ENCODE measurements at regions not wholly inside any gene's neighbourhood (a gene's known extent, or its start where the extent isn't known, plus 50 kb on each side); places are given as distances from the start of the nearest gene placed in this dataset.

GRCh38 chr14:49194067-49194466 lies 392.1 kb downstream of the RPS29 start:
- no peak for TF ChIP-seq CTCF (conservative IDR thresholded peaks at IDR 0.05 in 1 of 2, IDR thresholded peaks at IDR 0.05 in 1 of 2; ENCODE audit: extremely low read depth in 1 of 2, insufficient read depth in 1 of 2, low read depth in 1 of 2, low read length in 2 of 2)
- no peak for TF ChIP-seq EZH2 (IDR thresholded peaks at IDR 0.05; ENCODE audit: borderline replicate concordance, low read length)

Data from mammary epithelial cell (primary cell).